GM18502 (cell line): ENCODE measurements at regions not wholly inside any gene's neighbourhood (a gene's known extent, or its start where the extent isn't known, plus 50 kb on each side); places are given as distances from the start of the nearest gene placed in this dataset.

Experiments used
- ATAC-seq: cut with Tn5 transposase; IDR thresholded peaks from one replicate; pipeline ENCODE4 v1.9.1; 2021; ENCODE audit warnings: mild to moderate bottlenecking; ENCODE audit not compliant: unreplicated experiment, poor library complexity

- ATAC-seq = no peak
Observed at GRCh38 chr21:21715266-21715969, 717.2 kb downstream of the NCAM2 start.

GRCh38 chr21:21722731-21723130, 724.5 kb downstream of the NCAM2 start:
- ATAC-seq = no peak

- ATAC-seq = no peak
Observed at GRCh38 chr21:21730512-21730911, 732.3 kb downstream of the NCAM2 start.

- ATAC-seq = no peak
Observed at GRCh38 chr21:21731626-21732025, 733.4 kb downstream of the NCAM2 start.

GRCh38 chr21:21734088-21734487, 735.9 kb downstream of the NCAM2 start:
- ATAC-seq = no peak

GRCh38 chr21:21737186-21737585, 739.0 kb downstream of the NCAM2 start:
- ATAC-seq = no peak

GRCh38 chr21:21740207-21740606, 742.0 kb downstream of the NCAM2 start:
- ATAC-seq = no peak

GRCh38 chr21:21750124-21750825, 752.1 kb downstream of the NCAM2 start:
- no peak for ATAC-seq

GRCh38 chr21:21751286-21751685, 753.1 kb downstream of the NCAM2 start:
- no peak for ATAC-seq

- ATAC-seq = no peak
Observed at GRCh38 chr21:21762855-21763254, 764.6 kb downstream of the NCAM2 start.

GRCh38 chr21:21764281-21764680, 766.1 kb downstream of the NCAM2 start:
- ATAC-seq = no peak

GRCh38 chr21:21767276-21767675, 769.1 kb downstream of the NCAM2 start:
- no peak for ATAC-seq

GRCh38 chr21:21788591-21788990, 790.4 kb downstream of the NCAM2 start:
- ATAC-seq = no peak

- no peak for ATAC-seq
Observed at GRCh38 chr21:21801921-21802320, 803.7 kb downstream of the NCAM2 start.

GRCh38 chr21:21806711-21807597, 808.7 kb downstream of the NCAM2 start:
- ATAC-seq = no peak

GRCh38 chr21:21807598-21807903, 809.3 kb downstream of the NCAM2 start:
- no peak for ATAC-seq

GRCh38 chr21:21813289-21813688, 815.1 kb downstream of the NCAM2 start:
- no peak for ATAC-seq

- ATAC-seq = no peak
Observed at GRCh38 chr21:21813934-21814333, 815.7 kb downstream of the NCAM2 start.

- no peak for ATAC-seq
Observed at GRCh38 chr21:21816778-21817177, 818.6 kb downstream of the NCAM2 start.

- ATAC-seq = no peak
Observed at GRCh38 chr21:21818898-21819297, 820.7 kb downstream of the NCAM2 start.

GRCh38 chr21:21828130-21828529, 829.9 kb downstream of the NCAM2 start:
- no peak for ATAC-seq
